GM21381 (cell line): ENCODE measurements at regions not wholly inside any gene's neighbourhood (a gene's known extent, or its start where the extent isn't known, plus 50 kb on each side); places are given as distances from the start of the nearest gene placed in this dataset.

ENCODE experiments used
- ATAC-seq: cut with Tn5 transposase; IDR thresholded peaks from one replicate; pipeline ENCODE4 v1.9.1; 2021; ENCODE audit warnings: mild to moderate bottlenecking, moderate library complexity; ENCODE audit not compliant: unreplicated experiment

DNA sequence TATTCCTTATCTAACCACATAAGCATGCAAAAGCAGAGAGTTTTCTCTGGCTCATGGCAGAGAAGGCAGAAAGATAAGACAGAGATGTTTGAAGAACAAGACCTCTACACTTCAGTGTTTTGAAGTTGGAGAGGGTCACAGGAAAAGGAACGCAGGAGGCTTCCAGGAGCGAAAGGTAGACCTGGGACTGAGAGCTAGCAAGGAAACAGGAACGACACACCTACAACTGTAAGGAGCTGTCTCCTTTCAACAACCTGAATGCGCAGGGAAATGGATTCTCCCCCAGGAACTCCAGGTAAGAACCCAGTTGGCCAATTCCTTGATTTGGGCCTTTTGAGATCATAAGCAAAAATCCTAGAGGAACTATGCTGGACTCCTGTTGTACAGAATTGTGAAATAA is 746.6 kb upstream of the DDX18 start:
- ATAC-seq = no peak

GRCh38 chr2:117068371-117068770 is 746.1 kb upstream of the DDX18 start:
- ATAC-seq = no peak

GRCh38 chr2:117071556-117072102 is 742.9 kb upstream of the DDX18 start:
- ATAC-seq = no peak

GRCh38 chr2:117074756-117075155 is 739.7 kb upstream of the DDX18 start:
- no peak for ATAC-seq

DNA sequence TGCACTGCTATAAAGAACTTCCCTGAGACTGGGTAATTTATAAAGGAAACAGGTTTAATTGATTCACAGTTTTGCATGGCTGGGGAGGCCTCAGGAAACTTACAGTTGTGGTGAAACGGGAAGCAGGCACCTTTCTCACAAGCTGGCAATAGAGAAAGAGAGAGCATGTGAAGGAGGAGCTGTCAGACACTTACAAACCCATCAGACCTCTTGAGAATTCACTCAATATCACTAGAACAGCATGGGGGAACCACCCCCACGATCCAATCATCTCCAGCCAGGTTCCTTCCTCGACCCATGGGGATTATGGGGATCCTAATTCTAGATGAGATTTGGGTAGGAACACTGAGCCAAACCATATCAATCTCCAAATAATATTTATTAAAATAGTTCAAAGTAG is 729.2 kb upstream of the DDX18 start:
- no peak for ATAC-seq

GRCh38 chr2:117085737-117086136 is 728.8 kb upstream of the DDX18 start:
- no peak for ATAC-seq

- no peak for ATAC-seq
Measured at GRCh38 chr2:117086174-117086942, 728.1 kb upstream of the DDX18 start.

DNA sequence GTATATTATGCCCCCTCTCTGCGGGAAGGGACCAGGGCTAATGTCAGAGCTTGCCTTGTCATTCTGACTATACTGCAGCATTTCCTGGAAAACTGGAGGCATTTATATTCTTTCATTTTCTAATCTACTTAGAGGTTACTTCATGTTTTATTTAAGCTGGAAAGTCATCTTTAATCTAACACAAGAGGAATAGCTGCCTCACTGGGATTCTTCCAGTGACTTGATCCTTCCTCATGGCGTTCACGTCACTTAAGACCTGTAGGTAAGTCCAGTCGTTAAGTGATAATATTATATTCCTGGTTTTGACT is 727.6 kb upstream of the DDX18 start:
- no peak for ATAC-seq

DNA sequence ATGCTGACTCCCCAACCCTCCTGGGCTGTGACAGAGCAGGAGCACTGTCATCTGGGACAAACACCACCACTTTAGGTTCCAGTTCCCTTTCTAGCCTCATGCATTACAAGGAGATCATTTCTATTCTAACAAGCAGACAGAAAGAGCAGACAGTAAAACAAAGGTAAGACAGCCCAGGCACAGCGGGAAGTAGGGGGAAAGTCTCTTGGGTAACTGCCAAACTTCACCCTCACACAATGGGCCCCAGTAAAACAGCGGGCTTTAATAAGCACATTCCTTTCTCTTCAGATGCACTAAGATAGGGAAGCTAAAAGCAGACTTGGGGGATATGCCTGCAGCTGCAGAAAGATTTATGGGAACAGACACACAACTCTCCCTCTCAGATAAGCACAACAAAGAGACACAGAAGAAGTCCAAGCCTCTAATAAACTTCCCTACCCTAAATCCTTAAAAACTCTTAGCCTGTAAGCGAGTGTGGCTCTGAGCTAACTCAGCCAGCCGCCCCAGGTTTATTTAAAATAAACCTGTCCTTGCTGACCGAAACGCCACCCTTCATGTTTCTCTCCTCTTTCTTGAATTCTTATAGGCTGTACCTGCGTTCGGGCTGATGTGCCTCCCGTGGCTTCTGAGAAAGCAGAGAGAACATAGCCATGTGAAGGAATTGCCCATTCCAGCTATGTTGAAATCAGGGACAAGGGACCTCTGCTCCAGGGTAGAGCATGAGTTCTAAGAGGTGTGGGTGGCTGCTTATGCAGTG is 726.8 kb upstream of the DDX18 start:
- no peak for ATAC-seq

DNA sequence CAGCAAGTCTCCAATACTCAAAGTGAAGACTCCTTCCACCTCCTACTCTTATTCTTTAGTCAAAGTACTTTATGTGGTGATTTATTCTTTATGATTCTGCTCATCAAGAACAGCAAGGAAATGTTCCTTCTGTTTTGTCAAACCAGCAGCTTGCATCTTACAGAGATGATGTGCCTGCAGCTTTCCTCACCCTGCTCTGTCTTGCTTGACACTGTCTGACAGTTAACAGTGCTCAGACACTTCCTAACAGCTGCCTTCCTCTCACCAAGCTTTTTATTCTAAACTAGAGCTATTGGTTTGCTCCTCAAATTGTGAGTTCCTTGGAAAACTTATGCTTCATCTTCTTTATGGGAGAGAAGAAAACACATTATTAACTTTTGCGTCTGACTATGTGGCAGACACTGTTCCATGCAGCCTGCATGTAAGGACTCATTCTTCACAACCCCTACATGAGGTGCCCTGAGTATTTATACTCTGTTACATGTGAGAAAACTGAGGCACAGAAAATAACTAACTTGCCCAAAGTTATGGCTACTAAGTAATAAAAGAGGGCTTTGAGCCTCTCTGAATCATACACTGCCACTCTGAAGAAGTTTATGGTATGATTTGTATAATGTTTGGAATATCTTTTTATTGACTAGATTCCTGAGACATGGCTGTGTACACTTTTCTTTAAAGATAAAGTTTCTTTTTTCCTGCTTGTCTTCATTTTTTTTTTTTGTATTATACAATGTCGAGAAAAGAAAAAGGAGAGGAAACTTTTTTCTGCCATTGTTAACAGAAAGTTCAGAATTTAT is 723.3 kb upstream of the DDX18 start:
- ATAC-seq = no peak

DNA sequence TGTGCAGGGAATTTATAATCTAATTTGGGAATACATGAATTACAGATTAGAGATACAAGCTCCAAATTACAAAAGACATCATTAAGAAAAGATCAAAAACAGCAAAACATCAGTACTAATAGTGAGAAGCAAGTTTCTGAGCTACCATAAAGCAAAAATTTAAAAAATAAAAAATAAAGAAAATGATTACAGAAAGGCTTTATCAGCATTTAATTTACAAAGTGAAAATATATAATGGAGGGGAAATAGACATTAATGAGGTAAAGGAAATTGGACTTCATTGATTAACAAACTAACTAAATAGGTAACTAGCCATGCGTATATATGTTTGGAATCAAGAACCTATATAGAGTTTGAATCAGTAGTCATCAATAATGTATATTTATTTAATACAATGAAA is 712.9 kb upstream of the DDX18 start:
- ATAC-seq = no peak

GRCh38 chr2:117108741-117109267 is 705.7 kb upstream of the DDX18 start:
- ATAC-seq = no peak

DNA sequence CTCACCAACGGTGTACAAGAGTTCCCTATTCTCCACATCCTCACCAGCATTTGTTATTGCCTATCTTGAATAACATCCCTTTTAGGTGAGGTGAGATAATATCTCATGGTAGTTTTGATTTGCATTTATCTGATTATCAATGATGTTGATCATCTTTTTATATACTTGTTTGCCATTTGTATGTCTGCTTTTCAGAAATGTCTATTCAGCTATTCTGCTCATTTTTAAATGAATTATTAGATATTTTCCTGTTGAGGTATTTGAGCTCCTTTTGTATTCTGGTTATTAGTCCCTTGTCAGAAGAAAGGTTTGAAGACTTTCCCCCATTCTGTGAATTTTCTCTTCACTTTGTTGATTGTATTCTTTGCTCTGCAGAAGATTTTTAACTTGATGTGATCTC is 695.5 kb upstream of the DDX18 start:
- no peak for ATAC-seq

DNA sequence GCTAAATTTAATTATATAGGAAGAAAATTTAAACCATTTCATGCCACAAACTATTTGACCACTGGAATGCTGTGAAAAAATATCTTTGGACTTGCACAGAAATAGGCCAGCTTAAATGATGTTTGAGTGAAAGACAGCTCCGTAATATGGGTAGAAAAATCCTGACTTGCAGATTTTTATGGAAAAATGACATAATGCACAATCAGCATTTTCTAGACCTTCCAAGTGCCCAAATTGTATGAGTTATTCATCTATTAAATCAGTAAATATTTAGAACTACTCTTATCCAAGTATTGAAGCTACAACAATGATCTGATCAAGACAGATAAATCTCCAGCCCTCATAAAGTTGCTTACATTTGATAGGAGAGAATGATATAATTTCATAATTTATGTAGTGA is 691.1 kb upstream of the DDX18 start:
- no peak for ATAC-seq

GRCh38 chr2:117126656-117127055 is 687.8 kb upstream of the DDX18 start:
- ATAC-seq = no peak

- no peak for ATAC-seq
Measured at GRCh38 chr2:117127680-117128079, 686.8 kb upstream of the DDX18 start.

GRCh38 chr2:117128461-117128860 is 686.0 kb upstream of the DDX18 start:
- ATAC-seq = no peak

DNA sequence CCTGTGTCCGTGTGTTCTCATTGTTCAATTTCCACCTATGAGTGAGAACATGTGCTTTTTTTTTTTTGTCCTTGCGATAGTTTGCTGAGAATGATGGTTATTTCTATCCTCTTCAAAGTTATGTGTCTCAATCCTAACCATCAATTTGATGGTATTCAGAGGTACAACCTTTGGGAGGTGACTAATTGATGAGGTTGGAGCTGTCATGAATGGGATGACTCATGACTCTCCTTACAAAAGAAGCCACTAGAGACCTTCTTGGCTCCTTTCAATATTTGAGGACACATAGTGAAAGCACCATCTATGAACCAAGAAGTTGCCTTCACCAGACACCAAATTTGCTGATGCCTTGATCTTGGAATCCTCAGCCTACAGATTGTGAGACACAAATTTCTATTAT is 677.1 kb upstream of the DDX18 start:
- no peak for ATAC-seq

DNA sequence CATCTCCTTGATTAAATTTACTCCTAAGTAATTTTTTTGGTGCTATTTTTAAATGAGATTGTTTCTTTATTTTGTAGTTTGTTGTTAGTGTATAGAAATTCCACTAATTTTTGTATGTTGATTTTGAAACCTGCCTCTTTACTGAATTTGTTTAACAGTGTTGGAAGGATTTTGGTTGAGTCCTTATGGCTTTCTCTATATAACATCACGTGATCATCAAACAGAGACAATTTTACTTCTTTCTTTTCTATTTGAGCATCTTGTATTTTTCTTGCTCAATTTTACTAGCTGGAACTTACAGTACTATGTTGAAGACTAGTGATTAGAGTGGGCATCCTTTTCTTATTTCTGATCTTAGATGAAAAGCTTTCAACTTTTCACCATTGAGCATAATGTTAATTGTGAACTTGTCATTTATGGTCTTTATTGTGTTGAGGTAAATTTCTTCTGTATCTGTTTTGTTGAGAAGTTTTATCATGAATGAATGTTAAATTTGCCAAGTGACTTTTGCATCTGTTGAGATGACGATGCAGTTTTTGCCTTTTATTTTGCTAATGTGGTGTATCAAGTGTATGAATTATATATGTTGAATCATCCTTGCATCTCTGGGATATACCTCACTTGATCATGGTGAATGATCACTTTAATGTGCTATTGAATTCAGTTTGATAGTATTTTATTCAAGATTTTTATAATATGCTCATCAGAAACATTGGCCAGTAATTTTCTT is 645.3 kb upstream of the DDX18 start:
- no peak for ATAC-seq

- no peak for ATAC-seq
Measured at GRCh38 chr2:117170897-117171296, 643.6 kb upstream of the DDX18 start.

DNA sequence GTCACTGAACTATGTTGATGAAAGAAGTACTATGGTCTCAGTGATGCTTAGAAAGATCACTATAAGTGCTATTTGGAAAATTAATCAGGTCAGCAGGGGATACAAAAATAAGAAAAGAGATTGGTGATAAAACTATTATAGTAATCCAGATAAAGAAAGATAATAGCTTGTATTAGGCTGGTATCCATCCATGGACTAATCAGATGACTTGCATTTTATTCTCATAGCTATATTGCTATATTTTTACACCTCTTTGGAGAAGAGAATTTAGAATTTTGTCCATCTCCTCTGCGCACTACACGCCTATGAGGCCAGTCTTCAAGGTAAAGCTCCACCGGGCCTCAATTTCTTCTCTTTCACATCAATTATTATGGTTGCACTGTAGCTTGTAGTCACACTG is 635.1 kb upstream of the DDX18 start:
- no peak for ATAC-seq
